HG03103 (cell line): ENCODE measurements at regions not wholly inside any gene's neighbourhood (a gene's known extent, or its start where the extent isn't known, plus 50 kb on each side); places are given as distances from the start of the nearest gene placed in this dataset.
"Not testable (repeated sequence)": the region's sequence is repeated elsewhere in the genome, so short reads cannot be mapped to it uniquely, and the experiment has no call there.

ENCODE experiments used
- ATAC-seq: cut with Tn5 transposase; IDR thresholded peaks from one replicate; pipeline ENCODE4 v1.9.1; 2021; ENCODE audit warnings: low read depth; ENCODE audit not compliant: unreplicated experiment

- ATAC-seq = not testable (repeated sequence)
Observed at GRCh38 chr12:9450127-9450567, 157.6 kb downstream of the KLRB1 start.

- not testable (repeated sequence) for ATAC-seq
Observed at GRCh38 chr12:9449657-9450126, 158.0 kb downstream of the KLRB1 start.

DNA sequence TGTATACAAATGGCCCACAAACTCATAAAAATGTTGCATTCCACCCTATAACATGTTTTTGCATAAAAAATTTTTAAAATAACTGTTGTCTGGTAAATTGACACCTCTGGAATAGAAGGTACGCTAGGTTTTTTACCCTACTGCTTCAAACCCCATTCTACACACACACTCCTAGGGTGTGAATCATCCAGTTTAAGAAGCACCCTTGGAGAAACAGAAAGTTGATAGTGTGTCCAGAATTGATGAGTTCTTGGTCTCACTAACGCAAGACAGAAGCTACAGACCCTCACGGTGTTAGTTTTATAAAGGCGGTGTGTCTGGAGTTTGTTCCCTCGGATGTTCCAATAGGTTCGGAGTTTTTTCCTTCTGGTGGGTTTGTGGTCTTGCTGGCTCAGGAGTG is 158.5 kb downstream of the KLRB1 start:
- no peak for ATAC-seq

- not testable (repeated sequence) for ATAC-seq
Observed at GRCh38 chr12:9448648-9449047, 159.1 kb downstream of the KLRB1 start.

GRCh38 chr12:9447791-9448614 is 159.7 kb downstream of the KLRB1 start:
- peak; percentile 53 for ATAC-seq

DNA sequence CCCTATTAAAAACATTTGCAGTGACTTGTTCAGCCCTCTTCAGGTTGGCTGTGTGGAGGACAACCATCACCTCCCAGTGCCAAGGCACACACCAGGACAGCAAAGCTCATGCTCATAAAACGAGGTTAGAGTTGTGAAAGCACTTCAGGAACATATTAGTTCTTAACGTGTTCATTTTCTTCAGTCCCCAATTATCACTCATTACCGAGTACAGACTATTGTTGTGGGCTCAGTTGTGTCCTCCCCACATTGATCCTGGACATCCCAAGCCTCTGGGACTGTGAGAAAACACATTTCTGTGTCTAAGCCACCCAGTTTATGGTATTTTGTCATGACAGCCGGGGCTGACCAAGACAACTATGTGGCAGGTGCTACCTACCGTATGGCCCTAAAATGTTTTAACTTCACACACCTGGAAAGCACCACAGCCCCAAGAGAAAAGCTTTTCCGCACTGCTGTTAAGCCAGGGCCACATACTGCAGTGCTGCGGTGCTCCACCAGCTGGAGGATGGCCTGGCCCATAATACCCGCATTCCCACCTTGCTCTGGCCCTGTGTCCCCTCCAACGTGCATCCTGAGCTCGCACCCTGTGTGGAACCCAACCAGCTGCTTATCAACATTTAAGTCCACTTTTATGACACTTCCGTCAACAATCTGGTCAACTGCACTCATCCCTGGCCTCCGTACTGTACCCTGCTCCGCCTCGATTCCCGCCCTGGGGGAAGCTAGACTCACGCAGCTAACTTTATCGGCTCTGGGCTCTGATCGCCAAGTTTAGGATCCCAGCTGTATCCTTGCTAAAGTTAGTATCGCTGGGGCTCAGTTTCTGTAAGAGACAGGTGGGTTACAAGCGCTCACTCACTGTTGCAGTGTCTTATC is 160.6 kb downstream of the KLRB1 start:
- ATAC-seq = peak; percentile 18

DNA sequence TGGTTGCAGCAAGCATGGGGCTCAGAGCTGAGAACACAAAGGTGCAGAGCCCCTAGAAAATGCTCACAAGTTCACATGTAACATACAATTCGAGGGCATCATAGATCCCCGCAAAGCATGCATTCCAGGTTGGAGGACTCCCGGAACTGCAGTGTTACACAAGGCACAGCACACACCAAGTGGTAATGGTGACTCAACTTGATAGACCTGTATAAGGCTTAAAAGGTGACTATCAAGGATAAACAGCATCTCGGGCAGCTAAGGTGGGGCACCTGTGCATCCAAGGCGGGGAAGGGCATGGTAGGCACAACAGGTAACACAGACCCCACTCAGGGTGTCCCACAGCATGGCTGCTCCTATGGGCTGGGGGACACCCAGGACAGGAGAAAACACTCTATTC is 167.3 kb downstream of the KLRB1 start:
- ATAC-seq = not testable (repeated sequence)

DNA sequence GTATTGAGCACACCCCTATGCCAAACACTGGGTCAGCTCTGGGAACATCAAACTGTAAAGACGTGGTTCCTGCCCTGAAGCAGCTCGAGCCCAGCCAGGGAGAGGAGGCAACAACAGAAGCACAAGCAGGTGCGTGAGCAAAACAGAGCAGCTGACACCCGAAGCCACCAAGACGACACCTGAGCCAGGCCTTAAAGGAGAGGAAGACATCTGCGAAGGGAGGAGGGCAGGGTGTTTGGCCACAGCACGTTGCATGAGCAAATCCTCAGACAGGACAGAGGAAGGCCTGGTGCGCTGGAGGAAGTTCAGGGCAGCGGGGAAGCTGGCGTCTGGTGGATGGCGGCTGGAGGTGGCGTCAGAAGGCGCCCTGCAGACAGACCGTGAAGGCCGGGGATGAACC is 172.0 kb downstream of the KLRB1 start:
- ATAC-seq = not testable (repeated sequence)

DNA sequence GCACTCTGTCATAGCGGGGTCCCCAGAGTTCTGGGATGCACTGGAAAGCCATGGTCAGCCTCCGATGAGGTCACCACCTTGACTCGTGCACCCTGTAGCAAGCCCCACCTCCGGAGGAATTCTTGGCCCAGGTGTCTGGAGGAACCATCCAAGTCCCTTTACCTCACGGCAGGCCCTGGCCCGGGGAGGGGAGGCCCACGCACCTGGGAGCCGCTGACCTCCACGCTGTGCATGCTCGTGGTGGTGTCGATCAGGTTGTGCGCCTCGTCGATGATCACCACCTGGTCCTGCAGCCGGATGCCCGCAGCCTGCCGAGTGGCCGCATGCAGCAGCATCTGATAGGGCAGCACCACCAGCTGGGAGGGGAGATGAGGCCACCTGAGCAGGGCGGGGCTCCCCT is 177.3 kb downstream of the KLRB1 start:
- not testable (repeated sequence) for ATAC-seq

DNA sequence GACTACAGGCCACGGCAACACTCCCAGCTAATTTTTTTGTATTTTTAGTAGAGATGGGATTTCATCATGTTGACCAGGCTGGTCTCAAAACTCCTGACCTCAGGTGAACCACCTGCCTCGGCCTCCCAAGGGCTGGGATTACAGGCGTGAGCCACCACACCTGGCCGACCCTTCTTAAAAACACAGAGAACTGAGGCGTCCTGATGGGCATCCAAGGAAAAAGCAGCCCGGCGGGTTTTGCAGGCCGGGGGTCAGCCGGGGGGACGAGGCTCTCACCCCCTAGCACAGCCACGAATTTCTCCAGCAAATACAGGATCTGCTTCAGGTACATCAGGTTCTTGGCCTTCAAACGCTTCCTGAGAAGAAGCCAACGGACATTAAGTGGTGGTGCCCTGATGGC is 178.9 kb downstream of the KLRB1 start:
- not testable (repeated sequence) for ATAC-seq

DNA sequence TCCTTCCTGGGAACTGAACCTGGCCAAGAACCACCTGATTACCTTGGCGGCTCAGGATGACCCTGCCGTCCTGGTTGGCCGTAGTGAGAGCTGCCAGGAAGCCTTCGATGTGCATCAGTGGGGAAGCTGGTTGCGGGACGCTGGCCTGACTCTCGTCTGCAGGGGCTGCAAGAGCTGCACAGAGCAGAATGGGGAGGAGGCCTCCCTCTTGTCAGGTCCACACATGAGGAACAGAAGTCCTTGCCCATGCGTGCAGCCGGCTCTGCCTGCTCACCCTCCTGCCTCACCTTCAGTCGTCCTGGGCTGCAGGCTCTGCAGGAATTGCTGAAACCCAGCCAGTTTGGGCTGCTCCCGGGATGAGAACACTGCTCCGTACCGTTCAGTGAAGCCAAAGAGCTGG is 182.3 kb downstream of the KLRB1 start:
- not testable (repeated sequence) for ATAC-seq

DNA sequence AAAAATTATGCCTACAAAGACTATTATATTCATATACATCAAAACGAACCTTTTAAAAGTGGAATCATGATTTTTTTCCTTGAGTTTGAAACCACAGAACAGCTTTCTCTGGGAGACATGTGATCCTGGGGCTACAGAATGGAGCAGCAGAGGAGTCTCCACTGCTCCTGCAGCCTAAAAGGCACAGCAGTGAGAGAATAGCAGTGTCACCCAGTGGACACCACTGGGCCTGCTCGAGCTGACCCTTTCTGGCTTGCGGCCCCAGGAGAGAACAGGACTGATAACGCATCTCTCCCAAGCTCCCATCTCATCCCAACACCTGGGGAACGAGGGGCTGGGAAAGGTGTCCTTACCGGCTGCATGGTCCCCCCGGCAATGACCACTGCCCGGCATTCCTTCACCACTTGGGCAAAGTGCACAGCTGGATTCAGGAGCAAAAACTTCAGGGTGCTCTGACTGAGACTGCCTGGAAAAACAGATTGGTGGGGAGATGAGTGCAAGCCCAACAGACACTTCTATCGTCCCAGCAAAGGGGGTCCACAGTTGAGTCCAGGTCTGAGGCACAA is 183.5 kb downstream of the KLRB1 start:
- ATAC-seq = not testable (repeated sequence)

GRCh38 chr12:9422689-9423088 is 185.0 kb downstream of the KLRB1 start:
- ATAC-seq = not testable (repeated sequence)

GRCh38 chr12:9421520-9422086 is 186.1 kb downstream of the KLRB1 start:
- not testable (repeated sequence) for ATAC-seq

- ATAC-seq = not testable (repeated sequence)
Observed at GRCh38 chr12:9420817-9421519, 186.7 kb downstream of the KLRB1 start.

- ATAC-seq = not testable (repeated sequence)
Observed at GRCh38 chr12:9418669-9419041, 189.1 kb downstream of the KLRB1 start.

DNA sequence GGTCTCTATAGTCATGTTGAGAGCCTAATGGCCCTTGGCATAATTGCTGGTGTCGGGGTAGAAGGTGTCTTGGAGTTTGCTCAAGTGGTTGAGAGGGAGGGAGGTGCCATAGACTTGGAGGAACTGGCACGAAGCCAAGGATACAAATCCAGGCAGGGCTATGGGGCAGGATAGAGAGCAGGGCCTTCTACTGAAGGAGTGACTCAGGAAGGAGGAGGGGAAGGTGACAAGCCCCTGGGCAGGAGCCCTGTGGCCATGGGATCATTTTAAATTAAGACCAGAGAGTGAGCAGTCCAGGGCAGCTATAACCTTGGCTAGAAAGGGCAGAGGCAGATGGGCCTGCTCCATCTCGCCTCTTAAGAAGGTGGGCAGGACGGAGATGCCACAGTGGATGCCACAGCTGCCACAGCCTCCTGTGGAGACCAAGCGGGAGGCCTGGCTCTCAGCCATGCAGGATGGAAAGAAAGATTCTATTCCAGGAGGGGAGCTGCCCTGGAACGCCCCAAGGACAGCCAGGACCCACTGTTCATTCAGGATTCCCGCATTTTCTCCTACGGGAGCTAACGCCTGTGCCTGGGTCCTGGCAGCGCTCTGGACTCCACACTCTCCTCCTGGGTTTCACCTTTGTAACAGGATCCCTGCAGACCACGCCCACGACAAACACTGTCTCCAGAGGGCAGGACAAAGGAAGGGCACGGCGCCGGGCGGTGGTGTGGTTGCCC is 189.6 kb downstream of the KLRB1 start:
- not testable (repeated sequence) for ATAC-seq

GRCh38 chr12:9417341-9417740 is 190.4 kb downstream of the KLRB1 start:
- ATAC-seq = not testable (repeated sequence)

DNA sequence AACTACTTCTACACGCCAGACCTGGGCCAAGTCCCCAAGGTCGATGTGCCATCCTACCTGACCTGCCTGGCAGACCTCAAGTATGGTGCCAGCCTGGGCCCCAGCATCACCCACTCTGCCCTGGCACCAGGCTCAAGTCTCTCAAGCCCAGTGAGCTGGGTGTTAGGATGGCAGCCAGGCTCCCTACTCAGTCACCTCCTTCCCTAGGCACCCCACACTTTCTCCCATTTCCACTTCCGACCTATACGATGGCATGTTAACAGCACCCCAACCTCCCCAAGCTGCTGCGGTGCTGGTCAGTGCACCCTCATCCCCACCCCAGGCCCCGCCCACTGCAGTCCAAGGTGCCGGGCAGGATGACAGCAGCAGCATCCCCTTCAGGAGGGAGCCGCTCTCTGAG is 191.4 kb downstream of the KLRB1 start:
- ATAC-seq = not testable (repeated sequence)
